H1 (cell line): ENCODE measurements at regions not wholly inside any gene's neighbourhood (a gene's known extent, or its start where the extent isn't known, plus 50 kb on each side); places are given as distances from the start of the nearest gene placed in this dataset.

ENCODE experiments used
- EGR1 ChIP-seq: IDR thresholded peaks from 2 replicates; pipeline ENCODE4 v1.6.1; 2011; ENCODE audit warnings: low read depth, low read length, borderline replicate concordance
- JUND ChIP-seq: IDR thresholded peaks from 2 replicates; pipeline ENCODE4 v1.6.1; 2011; ENCODE audit warnings: mild to moderate bottlenecking, improper control_type of control experiment, low read length
- KDM1A ChIP-seq: fragments of 200-600, 300-600 bp; sonication (generic); IDR thresholded peaks from 2 replicates; pipeline ENCODE4 v1.7.1; 2016; ENCODE audit warnings: mild to moderate bottlenecking, low read length, borderline replicate concordance
- NRF1 ChIP-seq: IDR thresholded peaks from 2 replicates; pipeline ENCODE4 v1.6.1; 2011; ENCODE audit warnings: mild to moderate bottlenecking, low read depth, low read length, improper control_type of control experiment
- POLR2A ChIP-seq, 2 experiments: IDR thresholded peaks; 1 replicate in 1 of 2; 2 replicates in 1 of 2; pipeline ENCODE4 v1.6.1; 2011; ENCODE audit warnings: low read depth in 2 of 2, low read length in 2 of 2, mild to moderate bottlenecking in 2 of 2; ENCODE audit errors: control extremely low read depth in 1 of 2
- POLR2AphosphoS5 ChIP-seq: IDR thresholded peaks from 2 replicates; pipeline ENCODE4 v1.6.1; 2011; ENCODE audit warnings: low read depth, low read length
- RFX5 ChIP-seq: IDR thresholded peaks from 2 replicates; pipeline ENCODE4 v1.6.1; 2011; ENCODE audit warnings: low read depth, low read length, improper control_type of control experiment, borderline replicate concordance
- TCF12 ChIP-seq: IDR thresholded peaks from 2 replicates; pipeline ENCODE4 v1.6.1; 2011; ENCODE audit warnings: low read depth, mild to moderate bottlenecking, low read length
- TF ChIP-seq, protein P1 (sequence below), 3 experiments: IDR thresholded peaks; 1 replicate in 2 of 3; 2 replicates in 1 of 3; pipeline versions ENCODE4 v1.5.1 to v1.6.1; 2011; ENCODE audit warnings: low read length in 3 of 3, mild to moderate bottlenecking in 3 of 3, inconsistent platforms in 2 of 3, low read depth in 1 of 3, moderate library complexity in 1 of 3; ENCODE audit not compliant: insufficient read depth in 1 of 3; ENCODE audit errors: control extremely low read depth in 1 of 3

- TF ChIP-seq POLR2A (IDR thresholded peaks at IDR 0.05; ENCODE audit: control extremely low read depth in 1 of 2, low read depth in 2 of 2, low read length in 2 of 2) (no peak), TCF12 (no peak), NRF1 (no peak), EGR1 (no peak), KDM1A (no peak), JUND (no peak), POLR2AphosphoS5 (no peak), RFX5 (no peak)
- TF ChIP-seq, protein P1, sequence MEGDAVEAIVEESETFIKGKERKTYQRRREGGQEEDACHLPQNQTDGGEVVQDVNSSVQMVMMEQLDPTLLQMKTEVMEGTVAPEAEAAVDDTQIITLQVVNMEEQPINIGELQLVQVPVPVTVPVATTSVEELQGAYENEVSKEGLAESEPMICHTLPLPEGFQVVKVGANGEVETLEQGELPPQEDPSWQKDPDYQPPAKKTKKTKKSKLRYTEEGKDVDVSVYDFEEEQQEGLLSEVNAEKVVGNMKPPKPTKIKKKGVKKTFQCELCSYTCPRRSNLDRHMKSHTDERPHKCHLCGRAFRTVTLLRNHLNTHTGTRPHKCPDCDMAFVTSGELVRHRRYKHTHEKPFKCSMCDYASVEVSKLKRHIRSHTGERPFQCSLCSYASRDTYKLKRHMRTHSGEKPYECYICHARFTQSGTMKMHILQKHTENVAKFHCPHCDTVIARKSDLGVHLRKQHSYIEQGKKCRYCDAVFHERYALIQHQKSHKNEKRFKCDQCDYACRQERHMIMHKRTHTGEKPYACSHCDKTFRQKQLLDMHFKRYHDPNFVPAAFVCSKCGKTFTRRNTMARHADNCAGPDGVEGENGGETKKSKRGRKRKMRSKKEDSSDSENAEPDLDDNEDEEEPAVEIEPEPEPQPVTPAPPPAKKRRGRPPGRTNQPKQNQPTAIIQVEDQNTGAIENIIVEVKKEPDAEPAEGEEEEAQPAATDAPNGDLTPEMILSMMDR (IDR thresholded peaks at IDR 0.05; ENCODE audit: control extremely low read depth in 1 of 3, insufficient read depth in 1 of 3, low read depth in 1 of 3, low read length in 3 of 3): no peak
Measured at GRCh38 chr21:38675182-38675824, 130.4 kb upstream of the ETS2 start.
